T-helper 2 cell treated with Interferon-gamma antibody and Interleukin-4, amounts not matched to agents 5 μg/mL and 100 μg/mL, for 36 hours (primary cell): ENCODE measurements at regions not wholly inside any gene's neighbourhood (a gene's known extent, or its start where the extent isn't known, plus 50 kb on each side); places are given as distances from the start of the nearest gene placed in this dataset.
"Not testable (repeated sequence)": the region's sequence is repeated elsewhere in the genome, so short reads cannot be mapped to it uniquely, and the experiment has no call there.

ENCODE experiments used
- DNase-seq: peaks from one replicate; pipeline ENCODE4 v3.0.0; 2021; ENCODE audit warnings: low spot score
- H3K27ac Mint-ChIP-seq: one replicate; pipeline ENCODE4 v1.8.0; 2021; ENCODE audit warnings: mild to moderate bottlenecking, mixed read lengths
- H3K27me3 Mint-ChIP-seq: one replicate; pipeline ENCODE4 v1.8.0; 2021; ENCODE audit warnings: low read depth, mixed read lengths
- H3K36me3 Mint-ChIP-seq: one replicate; pipeline ENCODE4 v1.8.0; 2021; ENCODE audit warnings: low read depth, mixed read lengths
- H3K4me1 Mint-ChIP-seq: one replicate; pipeline ENCODE4 v1.8.0; 2021; ENCODE audit warnings: low read depth, mixed read lengths
- H3K4me3 Mint-ChIP-seq: one replicate; pipeline ENCODE4 v1.8.0; 2022; ENCODE audit warnings: mild to moderate bottlenecking, moderate library complexity, mixed read lengths
- H3K9me3 Mint-ChIP-seq: one replicate; pipeline ENCODE4 v1.8.0; 2021; ENCODE audit warnings: mixed read lengths

DNA sequence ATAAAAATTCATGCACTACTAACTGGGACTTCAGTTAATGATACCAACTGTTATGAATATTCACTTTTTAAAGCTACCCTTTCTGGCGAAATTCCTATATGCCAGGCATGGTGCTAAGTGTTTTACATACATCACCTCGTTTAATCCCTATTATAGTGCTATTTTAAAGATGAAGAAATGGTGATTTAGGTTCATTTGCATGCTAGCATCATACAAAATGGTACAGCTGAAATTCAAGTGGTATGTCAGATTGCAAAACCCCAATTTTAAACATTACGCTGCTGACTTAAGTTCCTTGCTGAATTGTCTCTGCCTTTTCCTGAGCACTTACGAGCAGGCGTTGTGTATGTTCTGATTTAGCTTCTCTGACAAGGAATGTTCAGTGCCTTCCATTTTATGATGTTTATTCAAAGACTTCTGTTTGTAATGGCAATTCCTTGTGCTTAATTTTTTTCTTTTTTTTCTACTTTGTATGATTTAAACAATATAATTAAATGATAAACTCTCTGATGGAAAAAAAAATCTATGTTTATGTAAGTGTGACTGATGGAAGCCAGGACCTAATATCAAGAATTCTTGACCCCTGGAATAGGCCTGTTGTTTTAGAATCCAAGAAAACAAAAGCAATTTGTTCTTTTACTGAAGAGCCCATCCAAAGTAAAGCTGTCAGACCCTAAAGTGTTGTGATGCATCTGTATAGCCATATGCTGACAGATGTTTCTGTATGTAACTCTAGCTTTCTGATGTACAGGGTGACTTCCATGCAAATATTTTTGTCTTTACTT, 148.1 kb downstream of the PCDH7 start:
- H3K27ac Mint-ChIP-seq = no peak overlapping the region
- no peaks in the 10 kb centered on the region for H3K4me1 Mint-ChIP-seq
- no peak overlapping the region for H3K4me3 Mint-ChIP-seq
- no peak for DNase-seq
- no peaks in the 10 kb centered on the region for H3K27me3 Mint-ChIP-seq
- no peaks in the 10 kb centered on the region for H3K36me3 Mint-ChIP-seq
- peaks cover 12% of the 10 kb centered on the region for H3K9me3 Mint-ChIP-seq

DNA sequence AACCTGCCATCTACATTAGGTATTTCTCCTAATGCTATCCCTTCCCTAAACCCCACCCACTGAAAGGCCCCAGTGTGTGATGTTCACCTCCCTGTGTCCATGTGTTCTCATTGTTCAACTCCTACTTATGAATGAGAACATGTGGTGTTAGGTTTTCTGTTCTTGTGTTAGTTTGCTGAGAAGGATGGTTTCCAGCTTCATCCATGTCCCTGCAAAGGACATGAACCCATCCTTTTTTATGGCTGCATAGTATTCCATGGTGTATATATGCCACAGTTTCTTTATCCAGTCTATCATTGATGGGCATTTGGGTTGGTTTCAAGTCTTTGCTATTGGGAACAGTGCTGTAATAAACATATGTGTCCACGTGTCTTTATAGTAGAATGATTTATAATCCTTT, 149.2 kb downstream of the PCDH7 start:
- not testable (repeated sequence) for H3K4me3 Mint-ChIP-seq, H3K4me1 Mint-ChIP-seq, H3K27me3 Mint-ChIP-seq, DNase-seq, H3K36me3 Mint-ChIP-seq, H3K27ac Mint-ChIP-seq
- H3K9me3 Mint-ChIP-seq = peaks cover 12% of the 10 kb centered on the region

GRCh38 chr4:30870513-30870912, 150.3 kb downstream of the PCDH7 start:
- no peaks in the 10 kb centered on the region for H3K27me3 Mint-ChIP-seq
- no peak overlapping the region for H3K27ac Mint-ChIP-seq
- no peak overlapping the region for H3K4me3 Mint-ChIP-seq
- no peaks in the 10 kb centered on the region for H3K4me1 Mint-ChIP-seq
- H3K9me3 Mint-ChIP-seq = peaks cover 7% of the 10 kb centered on the region
- no peak for DNase-seq
- no peaks in the 10 kb centered on the region for H3K36me3 Mint-ChIP-seq

GRCh38 chr4:30875658-30876269, 155.6 kb downstream of the PCDH7 start:
- Mint-ChIP-seq H3K27me3 (no peaks in the 10 kb centered on the region), H3K36me3 (no peaks in the 10 kb centered on the region), H3K4me1 (no peaks in the 10 kb centered on the region), H3K27ac (no peak overlapping the region), H3K4me3 (no peak overlapping the region), H3K9me3 (peaks cover 15% of the 10 kb centered on the region)
- DNase-seq = no peak

GRCh38 chr4:30879855-30880598, 159.9 kb downstream of the PCDH7 start:
- no peaks in the 10 kb centered on the region for H3K4me1 Mint-ChIP-seq
- peaks cover 22% of the 10 kb centered on the region for H3K9me3 Mint-ChIP-seq
- DNase-seq = no peak
- H3K4me3 Mint-ChIP-seq = no peak overlapping the region
- H3K27me3 Mint-ChIP-seq = no peaks in the 10 kb centered on the region
- H3K27ac Mint-ChIP-seq = no peak overlapping the region
- H3K36me3 Mint-ChIP-seq = no peaks in the 10 kb centered on the region

DNA sequence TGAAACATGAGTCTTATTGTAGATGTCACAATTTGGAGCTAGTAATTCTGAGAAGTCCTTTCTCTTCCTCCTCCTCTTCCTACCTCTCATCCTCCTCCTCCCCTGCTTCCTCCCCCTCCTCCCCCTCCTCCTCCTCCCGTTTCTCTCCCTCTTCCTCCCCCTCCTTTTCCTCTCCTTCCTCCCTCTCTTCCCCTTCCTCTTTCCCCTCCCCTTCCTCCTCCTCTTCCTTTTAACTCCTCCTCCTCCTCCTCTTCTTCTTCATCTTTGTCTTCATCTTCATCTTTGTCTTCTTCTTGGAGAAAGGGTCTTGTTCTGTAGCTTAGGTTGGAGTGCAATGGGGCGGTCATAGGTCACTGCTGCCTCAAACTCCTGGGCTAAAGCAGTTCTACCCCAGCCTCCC, 161.8 kb downstream of the PCDH7 start:
- H3K27ac Mint-ChIP-seq = no peak overlapping the region
- no peaks in the 10 kb centered on the region for H3K4me1 Mint-ChIP-seq
- no peak overlapping the region for H3K4me3 Mint-ChIP-seq
- no peaks in the 10 kb centered on the region for H3K36me3 Mint-ChIP-seq
- DNase-seq = no peak
- H3K9me3 Mint-ChIP-seq = peaks cover 19% of the 10 kb centered on the region
- no peaks in the 10 kb centered on the region for H3K27me3 Mint-ChIP-seq

GRCh38 chr4:30882443-30882842, 162.3 kb downstream of the PCDH7 start:
- DNase-seq = no peak
- H3K36me3 Mint-ChIP-seq = no peaks in the 10 kb centered on the region
- no peaks in the 10 kb centered on the region for H3K4me1 Mint-ChIP-seq
- no peak overlapping the region for H3K27ac Mint-ChIP-seq
- no peaks in the 10 kb centered on the region for H3K27me3 Mint-ChIP-seq
- no peak overlapping the region for H3K4me3 Mint-ChIP-seq
- H3K9me3 Mint-ChIP-seq = peaks cover 17% of the 10 kb centered on the region

- H3K27me3 Mint-ChIP-seq = no peaks in the 10 kb centered on the region
- H3K9me3 Mint-ChIP-seq = peaks cover 15% of the 10 kb centered on the region
- no peak overlapping the region for H3K27ac Mint-ChIP-seq
- no peaks in the 10 kb centered on the region for H3K36me3 Mint-ChIP-seq
- no peak for DNase-seq
- no peaks in the 10 kb centered on the region for H3K4me1 Mint-ChIP-seq
- H3K4me3 Mint-ChIP-seq = no peak overlapping the region
Observed at GRCh38 chr4:30882995-30883675, 163.0 kb downstream of the PCDH7 start.

- no peaks in the 10 kb centered on the region for H3K36me3 Mint-ChIP-seq
- H3K27me3 Mint-ChIP-seq = no peaks in the 10 kb centered on the region
- H3K4me1 Mint-ChIP-seq = no peaks in the 10 kb centered on the region
- no peak for DNase-seq
- H3K9me3 Mint-ChIP-seq = peaks cover 23% of the 10 kb centered on the region
- no peak overlapping the region for H3K4me3 Mint-ChIP-seq
- H3K27ac Mint-ChIP-seq = no peak overlapping the region
Observed at GRCh38 chr4:30901461-30902451, 181.6 kb downstream of the PCDH7 start.

DNA sequence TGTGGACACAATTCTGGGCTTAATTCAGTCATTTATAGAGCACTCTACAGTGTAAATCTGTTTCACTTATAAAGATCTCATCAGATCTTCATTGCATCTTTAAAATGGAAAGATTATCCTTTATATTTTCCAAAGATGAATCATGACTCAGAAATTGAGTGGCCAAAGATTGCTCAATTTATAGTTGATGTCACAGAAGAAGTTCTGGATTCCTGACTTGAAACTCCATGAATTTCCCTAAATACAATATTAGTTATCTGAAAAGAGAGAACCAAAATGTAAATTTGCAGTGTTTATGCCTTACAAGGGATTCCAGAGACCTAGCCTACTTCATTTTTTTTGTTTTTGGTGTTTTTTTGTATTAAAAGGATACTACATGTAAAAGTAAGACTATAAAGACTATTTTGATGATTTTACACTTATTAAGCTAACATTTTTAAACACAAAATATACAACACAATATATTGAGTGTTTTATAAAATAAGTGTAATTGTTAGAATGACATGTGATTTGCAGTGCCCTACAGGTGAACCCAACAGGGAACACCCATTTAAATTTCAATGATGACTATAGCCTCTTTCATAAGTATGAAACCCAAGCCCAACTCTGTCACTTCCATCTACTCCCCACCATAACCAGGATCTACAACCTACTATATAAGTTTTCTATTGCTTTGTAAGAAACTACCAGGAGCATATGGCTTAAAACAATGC, 183.5 kb downstream of the PCDH7 start:
- Mint-ChIP-seq H3K27ac (no peak overlapping the region), H3K36me3 (no peaks in the 10 kb centered on the region), H3K27me3 (no peaks in the 10 kb centered on the region), H3K4me1 (no peaks in the 10 kb centered on the region), H3K9me3 (peaks cover 31% of the 10 kb centered on the region), H3K4me3 (no peak overlapping the region)
- DNase-seq = no peak

GRCh38 chr4:30904215-30904555, 184.0 kb downstream of the PCDH7 start:
- no peak overlapping the region for H3K4me3 Mint-ChIP-seq
- H3K27ac Mint-ChIP-seq = no peak overlapping the region
- no peak for DNase-seq
- no peaks in the 10 kb centered on the region for H3K4me1 Mint-ChIP-seq
- H3K27me3 Mint-ChIP-seq = no peaks in the 10 kb centered on the region
- peaks cover 26% of the 10 kb centered on the region for H3K9me3 Mint-ChIP-seq
- H3K36me3 Mint-ChIP-seq = no peaks in the 10 kb centered on the region

DNA sequence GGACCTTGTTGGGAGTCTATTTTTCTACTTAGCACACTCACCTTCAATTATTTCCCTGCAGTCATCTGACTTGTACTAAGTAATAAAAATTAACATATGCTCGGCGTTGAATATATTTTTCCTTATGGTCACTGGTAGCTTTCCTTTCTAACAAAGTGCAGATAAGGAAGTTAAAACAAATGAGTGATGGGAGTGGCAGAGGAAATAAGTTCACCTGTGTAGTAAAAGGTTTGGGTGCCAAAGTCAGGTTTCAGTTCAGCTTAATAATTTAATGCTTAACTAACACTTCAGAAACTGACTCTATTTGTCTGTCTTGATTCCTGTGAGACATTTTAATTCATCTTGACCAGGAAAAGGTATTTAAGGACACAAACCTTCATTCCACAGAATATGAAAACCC, 184.4 kb downstream of the PCDH7 start:
- H3K27ac Mint-ChIP-seq = no peak overlapping the region
- no peaks in the 10 kb centered on the region for H3K27me3 Mint-ChIP-seq
- peaks cover 22% of the 10 kb centered on the region for H3K9me3 Mint-ChIP-seq
- DNase-seq = no peak
- no peaks in the 10 kb centered on the region for H3K36me3 Mint-ChIP-seq
- no peaks in the 10 kb centered on the region for H3K4me1 Mint-ChIP-seq
- no peak overlapping the region for H3K4me3 Mint-ChIP-seq
